Right renal pelvis (tissue), 4 donors: ENCODE measurements at regions not wholly inside any gene's neighbourhood (a gene's known extent, or its start where the extent isn't known, plus 50 kb on each side); places are given as distances from the start of the nearest gene placed in this dataset.

Experiments used
- DNase-seq, 4 donors: peaks; one replicate each; pipeline ENCODE4 v3.0.0-alpha.2; 2013; ENCODE audit warnings: low read depth in 4 of 4, low spot score in 3 of 4, missing footprints in 1 of 4

DNA sequence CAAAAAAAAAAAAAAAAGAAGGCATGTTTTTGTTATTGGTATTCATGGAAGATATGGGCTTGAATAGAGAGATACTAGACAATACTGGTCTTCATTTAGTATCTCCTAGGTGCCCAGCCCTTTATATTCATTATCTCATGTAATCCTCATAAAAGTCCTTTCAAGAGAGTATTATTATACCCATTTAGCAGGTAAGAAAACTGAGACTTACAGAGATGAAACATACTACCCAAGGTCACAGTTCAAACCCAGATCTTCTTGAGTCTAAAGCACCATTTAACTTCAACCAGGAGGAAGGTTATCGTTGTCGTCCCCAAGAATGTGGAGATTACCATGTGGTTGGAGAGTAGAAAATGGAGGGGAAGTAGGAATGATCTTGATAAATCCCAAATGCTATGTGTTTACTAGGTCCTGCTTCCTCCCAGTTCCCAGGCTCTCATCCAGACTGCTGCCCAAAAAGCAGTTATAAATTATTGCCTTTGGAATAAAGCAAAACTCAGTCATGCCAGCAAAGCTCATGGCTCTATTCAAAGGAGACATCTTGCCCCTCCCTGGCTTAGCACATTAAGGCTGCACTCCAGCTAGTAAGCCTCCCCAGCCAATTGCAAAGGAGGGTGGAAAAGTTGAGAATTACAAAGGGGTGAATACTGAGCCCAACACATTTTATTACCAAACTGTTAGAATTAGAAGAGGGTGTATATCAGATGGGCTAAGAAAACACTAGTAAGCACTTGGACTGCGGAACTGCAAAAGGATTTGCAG, 163.9 kb downstream of the PIK3R1 start:
- peak; percentile 7 to 30 (median 24) for DNase-seq

DNA sequence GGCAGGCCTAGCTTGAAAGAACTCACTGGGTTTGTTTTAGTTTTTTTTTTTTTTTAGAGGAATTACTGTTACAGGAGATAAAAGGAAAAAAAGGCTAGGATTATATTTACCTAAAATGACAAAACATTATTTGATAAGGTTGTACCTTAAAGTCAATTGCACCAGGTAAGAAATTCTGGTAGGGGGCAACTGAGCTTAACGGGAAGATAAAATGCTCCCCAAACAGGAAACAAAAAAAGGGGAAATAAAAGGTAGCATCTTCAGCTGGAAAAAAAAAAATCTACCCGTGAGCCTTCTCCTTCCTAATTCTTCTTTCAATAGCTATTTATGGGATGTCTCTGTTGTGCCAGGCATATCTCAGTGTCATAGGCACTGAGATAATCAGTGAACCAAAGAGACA, 164.5 kb downstream of the PIK3R1 start:
- DNase-seq, result no peak

DNA sequence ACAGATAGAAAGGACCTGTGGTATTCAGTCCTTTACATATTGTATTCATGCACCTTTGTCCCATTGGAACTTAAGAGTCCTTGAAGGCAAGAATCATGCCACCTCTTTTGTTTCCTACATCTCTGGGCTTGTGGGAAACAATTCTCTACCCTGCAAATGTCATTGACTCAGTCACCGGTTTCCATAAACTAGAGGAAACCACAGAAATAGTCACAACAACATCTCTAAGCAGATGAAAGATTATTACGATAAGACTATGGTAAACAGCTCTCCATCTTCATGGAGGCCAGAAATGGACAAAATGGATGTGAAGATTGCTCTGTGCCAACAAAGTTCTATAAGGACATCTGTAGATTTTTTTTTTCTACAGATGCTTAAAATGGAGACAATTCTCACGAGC, 165.5 kb downstream of the PIK3R1 start:
- no peak for DNase-seq

DNA sequence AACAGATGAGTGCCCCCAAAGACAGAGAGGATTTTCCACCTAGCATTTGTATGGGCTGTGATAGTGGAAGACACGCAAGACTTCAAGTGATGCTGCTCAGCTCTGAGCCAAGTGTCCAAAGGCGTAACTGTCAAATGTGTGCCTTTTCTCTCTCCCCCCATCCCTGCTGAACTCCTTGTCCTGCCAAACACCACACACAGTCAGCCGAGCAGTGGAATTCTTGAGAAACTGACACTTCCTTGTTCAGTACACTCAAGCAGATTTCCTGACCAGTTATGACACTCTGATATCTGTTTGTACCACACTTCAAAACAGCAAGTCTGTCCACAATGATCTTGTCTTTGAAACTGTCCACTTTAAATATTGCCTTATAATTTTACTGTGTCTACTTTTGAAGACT, 166.4 kb downstream of the PIK3R1 start:
- no peak for DNase-seq

DNA sequence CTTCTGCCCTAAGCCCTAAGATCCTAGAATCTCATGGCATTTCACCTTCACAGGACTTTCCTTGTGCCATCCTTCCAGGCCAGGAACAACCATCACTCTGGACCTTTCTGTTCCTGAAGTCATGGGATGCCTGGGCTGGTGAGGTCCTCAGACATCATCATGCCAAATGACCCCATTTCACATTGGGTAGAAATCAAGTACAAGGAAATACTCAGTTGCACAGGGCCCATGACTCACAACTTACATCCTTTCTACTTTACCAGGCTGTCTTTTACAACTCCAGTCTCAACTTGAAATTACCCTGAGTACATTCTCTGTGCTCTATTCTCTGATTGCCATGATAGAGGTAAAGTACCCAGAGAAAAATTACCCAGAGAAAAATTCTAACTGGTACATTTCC, 167.1 kb downstream of the PIK3R1 start:
- DNase-seq, result no peak

DNA sequence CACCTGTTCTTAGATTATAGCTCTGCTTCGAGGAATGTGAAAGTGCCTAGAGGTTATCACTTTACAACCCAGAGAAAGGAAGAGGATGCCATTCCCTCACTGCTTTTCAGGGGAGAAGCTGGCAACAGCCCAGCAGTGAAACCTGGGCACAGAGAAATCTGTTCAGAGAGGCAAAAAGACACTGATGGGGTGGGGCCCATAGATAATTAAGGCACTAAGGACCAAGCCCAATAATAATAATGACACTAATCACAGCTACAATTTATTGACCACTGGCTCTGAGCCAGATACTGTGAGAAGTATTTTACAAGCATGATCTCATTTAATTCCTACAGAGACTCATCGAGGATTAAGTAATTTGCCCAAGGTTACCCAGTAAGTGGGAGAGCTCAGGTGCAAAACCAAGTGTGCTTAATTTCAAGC, 168.3 kb downstream of the PIK3R1 start:
- DNase-seq, result no peak

DNA sequence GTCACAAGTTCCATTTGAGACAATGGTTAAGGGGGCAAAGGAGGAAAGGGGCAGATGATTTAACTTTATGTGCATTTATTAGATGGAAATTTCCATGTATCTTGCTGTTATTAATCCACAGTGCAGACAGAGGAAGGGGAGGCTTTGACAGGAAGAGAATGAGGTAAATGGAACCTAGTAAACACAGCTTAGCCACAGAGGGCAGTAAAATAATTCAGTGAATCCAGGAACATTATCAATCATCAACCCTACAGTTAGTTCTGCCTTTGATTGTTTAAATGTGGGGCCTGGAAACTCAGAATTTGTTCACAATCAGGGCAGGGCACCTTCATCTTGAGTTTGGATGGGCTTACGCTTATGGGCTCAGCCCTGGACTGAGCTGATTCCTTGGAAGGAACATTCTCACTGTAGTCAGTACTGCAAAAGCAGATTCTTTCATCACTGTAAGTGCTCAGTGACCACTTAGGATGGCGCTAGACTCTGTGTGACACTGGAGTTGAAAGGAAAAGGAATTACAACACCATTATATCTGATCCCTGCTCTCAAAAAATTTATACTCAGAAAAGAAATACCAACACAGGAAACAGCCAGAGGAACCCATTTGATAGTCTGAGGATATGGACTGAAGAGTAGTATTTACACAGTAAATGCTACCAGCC, 169.5 kb downstream of the PIK3R1 start:
- DNase-seq, result no peak

DNA sequence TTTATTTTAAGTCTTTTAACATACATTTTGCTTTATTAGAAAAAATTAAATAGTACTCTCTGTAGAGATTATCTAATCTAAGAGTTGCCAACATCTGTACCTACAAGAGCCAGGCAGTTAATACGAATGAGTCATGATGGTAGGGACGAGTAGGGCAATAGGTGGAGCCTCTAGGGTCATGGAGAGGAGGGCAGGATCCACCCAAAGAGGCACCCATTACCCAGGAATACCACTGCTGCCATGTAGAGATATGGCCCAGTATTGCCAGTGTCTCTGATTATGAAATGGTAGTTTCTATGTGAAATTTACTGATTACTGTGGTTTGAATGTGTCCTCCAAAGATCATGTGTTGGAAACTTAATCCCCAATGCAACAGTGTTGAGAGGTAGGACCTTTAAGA, 170.4 kb downstream of the PIK3R1 start:
- DNase-seq, result no peak

DNA sequence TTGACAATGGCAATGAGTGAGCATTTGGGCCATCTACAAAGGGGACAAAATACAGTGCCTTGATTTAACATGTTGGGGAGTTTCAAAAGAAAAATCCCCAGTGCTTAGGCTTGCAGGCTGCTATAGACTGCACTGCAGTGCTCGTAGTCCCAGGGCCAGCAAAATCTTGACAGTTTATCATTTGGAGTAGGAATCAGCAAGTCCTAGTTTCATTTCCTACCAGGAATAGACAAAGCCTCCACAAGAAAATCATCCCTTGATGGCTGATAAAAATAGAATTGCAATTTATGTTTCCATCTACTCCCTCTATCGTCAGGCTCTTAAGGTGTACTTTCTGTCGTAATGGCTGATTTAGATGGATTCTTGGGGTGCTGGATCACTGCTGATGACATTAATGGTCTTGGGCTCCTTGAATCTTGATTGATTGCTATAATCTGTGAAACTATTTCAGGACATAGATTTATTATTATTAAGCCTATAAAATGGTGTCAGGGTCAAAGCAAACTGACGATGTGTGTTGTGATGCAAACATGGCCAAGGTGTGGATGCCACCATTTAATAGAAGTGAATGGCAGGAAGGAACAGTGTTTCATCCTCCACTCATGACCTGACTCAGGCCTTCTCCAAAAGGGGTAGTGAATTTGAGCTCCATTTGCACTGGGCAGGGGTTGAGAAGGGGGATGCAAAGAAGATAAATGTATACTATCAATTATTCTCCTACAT, 171.7 kb downstream of the PIK3R1 start:
- DNase-seq, result no peak

DNA sequence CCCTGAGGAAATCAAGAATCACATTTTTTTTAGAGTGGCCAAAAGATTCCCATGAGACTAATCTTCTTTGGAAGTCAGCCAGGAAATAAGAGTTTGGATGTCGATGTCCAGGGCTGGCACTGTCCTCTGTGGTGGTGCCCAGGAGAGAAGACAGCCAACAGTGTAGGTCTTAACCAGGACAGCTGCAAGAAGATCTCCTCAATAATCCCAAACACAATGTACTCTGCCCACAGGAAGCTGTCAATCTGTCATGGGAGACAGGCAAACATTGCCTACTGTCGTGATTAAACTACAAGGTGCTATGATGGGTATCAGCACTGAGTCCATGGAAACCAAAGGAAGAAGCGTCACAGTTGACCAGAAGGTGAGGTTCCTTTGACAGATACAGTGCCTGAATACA, 174.1 kb downstream of the PIK3R1 start:
- no peak for DNase-seq

DNA sequence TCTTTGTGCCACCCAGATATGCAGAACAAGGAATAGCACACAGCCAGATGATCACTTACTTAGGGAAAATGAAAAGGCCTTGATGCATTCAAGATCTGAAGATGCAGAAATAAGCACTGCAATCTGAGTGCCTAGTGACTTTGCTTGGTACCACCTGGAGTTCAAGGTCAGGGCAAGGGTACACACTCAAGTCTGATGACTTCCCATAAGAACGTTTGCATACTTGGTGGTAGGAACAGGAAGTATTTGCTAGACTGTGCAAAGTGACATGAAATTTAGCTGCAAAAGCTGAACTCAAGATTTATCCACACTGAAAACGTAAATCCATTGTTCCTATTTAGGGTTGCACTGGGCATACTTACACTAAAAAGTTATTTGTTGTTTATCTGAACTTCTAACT, 177.1 kb downstream of the PIK3R1 start:
- DNase-seq, result no peak

DNA sequence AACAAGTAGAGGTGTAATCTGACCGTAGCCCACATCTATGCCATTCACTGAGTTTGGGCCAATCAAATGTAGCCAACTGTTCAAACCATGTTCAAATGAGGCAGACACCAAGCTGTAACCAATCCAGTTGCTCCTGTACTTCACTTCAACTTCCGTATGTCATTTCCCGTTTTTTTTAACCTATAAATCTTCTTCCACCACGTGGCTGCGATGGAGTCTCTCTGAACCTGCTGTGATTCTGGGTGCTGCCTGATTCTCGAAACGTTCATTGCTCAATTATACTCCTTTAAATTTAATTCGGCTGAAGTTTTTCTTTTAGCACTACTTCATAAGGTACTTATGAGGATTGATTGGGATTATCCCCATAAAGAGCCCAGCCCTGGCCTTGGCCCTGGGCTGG, 179.7 kb downstream of the PIK3R1 start:
- DNase-seq, result no peak

DNA sequence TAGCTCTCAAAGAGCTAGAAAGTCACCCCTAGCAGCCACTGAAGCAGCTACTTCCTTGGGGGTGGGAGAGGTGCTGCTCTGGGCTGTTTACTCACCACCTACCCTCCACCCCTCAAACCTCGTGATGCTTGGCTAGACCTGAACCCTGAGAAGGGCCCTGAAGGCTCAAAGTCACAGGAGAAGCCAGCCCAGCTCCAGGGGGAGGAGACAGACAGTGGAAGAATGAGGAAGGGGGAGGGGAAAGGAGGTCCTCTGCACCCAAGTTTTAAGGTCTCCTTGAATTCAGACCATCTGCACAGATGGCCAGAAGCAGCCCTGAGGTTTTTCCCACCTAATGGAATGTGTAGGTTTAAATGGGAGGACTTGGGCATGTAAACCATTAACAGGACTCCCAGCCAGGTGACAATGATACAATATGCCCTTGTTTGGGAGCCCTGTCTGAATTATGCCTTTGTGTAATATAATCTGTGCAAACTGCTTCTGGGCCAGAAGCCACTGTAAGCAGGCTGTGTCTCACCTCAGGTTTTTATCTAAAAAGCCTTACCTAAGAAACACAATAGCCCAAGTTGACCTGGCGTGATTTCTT, 180.5 kb downstream of the PIK3R1 start:
- DNase-seq, result peak in 1 of 4 donors; percentile 33

DNA sequence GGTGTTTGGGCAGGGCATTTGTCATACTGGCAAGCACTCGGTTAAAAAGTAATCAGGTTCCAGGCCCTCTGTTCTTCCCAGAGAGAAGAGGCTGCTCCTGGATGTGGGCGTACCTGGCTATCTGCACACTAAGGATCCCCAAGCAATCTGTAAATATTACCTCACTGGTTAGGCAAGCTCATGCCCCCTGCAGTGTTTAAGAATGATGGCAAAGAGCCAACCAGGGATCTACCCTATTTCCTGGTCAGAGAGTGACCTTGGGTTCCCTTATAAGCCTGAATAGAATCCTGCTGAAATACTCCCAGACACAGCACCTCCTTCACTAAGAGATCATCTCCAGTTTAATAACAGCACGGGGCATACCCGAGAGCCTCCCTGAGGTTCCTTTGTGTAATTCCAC, 181.2 kb downstream of the PIK3R1 start:
- peak in 1 of 4 donors; percentile 29 for DNase-seq

DNA sequence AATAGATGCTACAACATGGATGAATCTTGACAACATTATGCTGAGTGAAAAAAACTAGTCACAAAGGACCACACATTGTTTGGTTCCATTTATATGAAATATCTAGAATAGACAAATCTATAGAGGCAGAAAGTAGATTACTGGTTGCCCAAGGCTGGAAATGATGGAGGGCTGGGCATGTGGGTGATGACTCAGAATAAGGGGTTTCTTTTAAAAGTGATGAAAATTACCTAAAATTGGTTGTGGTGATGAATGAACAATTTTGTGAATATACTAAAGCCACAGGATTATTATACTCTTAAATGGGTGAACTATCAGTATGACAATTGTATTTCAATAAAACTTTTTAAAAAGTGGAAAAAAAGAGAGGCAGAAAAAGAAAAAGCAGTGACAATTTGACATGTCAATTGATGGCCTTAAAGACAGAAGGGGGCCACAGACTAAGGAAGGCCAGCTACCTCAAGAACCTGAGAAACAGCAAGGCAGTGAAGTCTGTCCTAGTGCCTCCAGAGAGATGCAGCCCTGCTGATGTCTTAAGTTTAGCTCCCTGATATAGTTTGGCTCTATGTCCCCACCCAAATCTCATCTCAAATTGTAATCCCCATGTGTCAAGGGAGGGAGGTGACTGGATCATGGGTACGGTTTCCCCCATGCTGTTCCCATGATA, 182.7 kb downstream of the PIK3R1 start:
- DNase-seq, result no peak

DNA sequence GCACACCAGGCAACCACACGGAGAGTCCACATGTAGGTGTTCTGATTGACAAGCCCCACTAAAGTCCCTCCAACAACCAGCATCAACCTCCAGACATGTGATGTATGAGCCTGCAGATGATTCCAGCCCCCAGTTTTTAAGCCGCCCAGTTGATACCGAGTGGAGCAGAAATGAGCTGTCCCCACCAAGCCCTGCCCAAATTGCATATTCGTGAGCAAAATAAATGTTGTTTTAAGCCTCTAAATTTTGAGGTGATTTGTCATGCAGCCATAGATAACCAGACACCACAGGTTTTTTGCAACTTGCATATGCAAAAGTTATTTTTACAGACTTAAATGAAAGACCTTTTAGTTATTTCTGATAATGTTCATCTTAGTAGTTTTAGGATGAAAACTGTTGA, 187.7 kb downstream of the PIK3R1 start:
- DNase-seq, result no peak

DNA sequence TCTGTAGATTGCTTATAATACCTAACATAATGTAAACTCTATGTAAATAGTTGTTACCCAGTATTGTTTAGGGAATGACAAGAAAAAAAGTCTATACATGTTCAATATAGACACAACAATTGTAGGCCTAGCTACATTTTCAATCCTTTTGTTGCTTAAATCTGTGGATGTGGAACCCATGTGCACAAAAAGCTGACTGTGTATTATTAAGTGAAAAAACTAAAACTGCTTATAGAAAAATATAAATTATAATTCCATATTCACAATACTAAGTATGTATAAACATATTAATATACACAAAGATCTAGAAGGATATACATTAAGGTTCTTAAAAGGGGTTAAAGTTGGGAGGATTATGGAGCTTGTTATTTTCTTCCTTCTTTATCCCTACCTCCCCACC, 188.7 kb downstream of the PIK3R1 start:
- no peak for DNase-seq

DNA sequence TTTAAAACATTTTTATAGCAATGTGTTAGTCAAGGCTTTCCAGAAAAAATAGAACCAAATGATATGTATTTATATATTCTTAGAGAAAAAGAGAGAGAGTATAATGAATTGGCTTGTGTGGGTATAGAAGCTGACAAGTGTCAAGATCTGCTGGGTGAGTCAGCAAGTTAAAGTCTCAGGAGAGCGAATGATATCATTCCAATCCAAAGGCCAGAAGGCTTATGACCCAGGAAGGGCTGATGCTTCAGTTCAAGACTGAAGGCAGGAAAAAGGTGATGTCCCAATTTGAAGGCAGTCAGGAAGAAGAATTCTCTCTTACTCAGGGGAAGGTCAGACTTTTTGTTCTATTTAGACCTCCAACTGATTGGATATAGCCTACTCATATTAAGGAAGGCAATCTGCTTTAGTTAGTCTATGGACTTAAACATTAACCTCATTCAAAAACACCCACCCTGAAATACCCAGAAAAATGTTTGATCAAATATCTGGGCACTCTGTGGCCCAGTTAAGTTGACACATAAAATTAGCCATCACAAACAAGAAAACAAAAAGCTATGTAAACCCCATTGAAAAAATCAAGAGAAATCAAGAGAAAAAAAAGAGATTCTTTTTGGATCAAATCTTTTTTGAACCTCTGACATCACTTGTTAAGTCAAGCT, 189.6 kb downstream of the PIK3R1 start:
- DNase-seq, result no peak

DNA sequence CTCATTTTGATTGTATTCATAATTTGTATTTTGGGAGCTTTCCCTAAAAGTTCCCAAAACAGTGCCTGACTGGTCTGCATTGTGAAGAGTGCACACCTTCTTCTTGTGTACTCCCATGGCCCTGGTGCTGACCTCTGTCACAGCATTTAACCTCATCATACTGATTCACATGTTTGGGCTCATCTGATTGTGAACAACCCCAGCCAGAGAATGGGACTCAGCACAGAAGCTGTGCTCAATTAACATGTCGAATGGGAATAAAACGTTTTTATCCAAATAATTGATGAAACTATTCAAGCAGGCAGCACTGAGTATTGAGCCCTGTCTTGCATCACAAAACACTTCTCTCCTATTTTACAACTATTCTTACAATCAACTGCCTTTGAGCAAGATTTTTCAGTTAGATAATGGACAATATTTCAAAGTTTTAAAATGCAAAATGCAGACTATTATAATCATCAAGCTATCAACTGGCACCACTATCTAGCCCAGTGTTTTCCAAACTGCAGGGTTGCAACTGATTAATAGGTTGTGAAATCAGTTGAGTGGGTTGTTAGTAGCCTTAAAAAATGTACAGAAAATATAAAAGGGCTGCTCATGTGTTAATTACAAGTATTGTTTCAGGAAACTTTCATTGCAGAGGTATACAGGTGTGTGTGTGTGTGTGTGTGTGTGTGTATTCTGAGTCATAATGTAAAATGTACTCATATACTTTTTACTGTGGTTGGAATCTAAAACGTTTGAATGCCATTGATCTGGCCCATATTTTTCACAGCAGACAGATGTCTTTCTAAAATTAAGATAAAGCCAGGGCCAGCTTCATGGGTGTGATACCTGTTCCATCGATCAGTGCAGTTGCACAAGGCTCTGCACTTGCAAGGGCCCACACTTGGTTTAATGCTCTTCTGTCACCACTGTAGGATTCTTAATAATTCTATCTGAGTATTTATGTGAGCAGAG, 190.5 kb downstream of the PIK3R1 start:
- DNase-seq, result no peak
